ENCODE measurements at regions not wholly inside any gene's neighbourhood (a gene's known extent, or its start where the extent isn't known, plus 50 kb on each side); places are given as distances from the start of the nearest gene placed in this dataset.

DNA sequence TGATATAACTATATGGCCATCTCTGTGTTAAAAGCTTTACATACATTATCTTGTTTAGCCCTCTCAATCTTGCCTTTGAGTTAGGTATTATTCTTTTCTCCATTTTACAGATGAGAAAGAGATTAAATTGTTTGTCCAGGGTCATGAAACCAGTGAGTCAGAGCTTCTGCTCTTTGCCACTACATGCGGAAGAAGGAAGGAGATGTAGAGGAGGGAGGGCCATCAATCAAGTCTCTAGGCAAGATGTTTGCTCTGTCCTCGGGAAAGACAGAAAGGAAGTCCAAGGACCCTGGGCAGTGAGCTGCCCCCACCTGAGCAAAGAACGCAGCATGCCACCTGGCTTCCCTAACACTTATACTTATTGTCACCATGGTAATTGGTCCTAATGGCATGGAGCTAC, 133.7 kb upstream of the IL1RAPL2 start:
- TF ChIP-seq, protein P1, sequence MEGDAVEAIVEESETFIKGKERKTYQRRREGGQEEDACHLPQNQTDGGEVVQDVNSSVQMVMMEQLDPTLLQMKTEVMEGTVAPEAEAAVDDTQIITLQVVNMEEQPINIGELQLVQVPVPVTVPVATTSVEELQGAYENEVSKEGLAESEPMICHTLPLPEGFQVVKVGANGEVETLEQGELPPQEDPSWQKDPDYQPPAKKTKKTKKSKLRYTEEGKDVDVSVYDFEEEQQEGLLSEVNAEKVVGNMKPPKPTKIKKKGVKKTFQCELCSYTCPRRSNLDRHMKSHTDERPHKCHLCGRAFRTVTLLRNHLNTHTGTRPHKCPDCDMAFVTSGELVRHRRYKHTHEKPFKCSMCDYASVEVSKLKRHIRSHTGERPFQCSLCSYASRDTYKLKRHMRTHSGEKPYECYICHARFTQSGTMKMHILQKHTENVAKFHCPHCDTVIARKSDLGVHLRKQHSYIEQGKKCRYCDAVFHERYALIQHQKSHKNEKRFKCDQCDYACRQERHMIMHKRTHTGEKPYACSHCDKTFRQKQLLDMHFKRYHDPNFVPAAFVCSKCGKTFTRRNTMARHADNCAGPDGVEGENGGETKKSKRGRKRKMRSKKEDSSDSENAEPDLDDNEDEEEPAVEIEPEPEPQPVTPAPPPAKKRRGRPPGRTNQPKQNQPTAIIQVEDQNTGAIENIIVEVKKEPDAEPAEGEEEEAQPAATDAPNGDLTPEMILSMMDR (IDR thresholded peaks at IDR 0.05), result no peak
- TF ChIP-seq POLR2A (IDR thresholded peaks at IDR 0.05) (no peak), EP300 (IDR thresholded peaks at IDR 0.05) (no peak)

Data from ovary (tissue), 3 donors.